H1 (cell line): ENCODE measurements at regions not wholly inside any gene's neighbourhood (a gene's known extent, or its start where the extent isn't known, plus 50 kb on each side); places are given as distances from the start of the nearest gene placed in this dataset.

Experiments used
- KDM5A ChIP-seq: fragments of 200-600 bp; IDR thresholded peaks from 2 replicates; pipeline ENCODE4 v1.7.1; 2012; ENCODE audit warnings: mild to moderate bottlenecking, low read length, inconsistent platforms, mixed read lengths
- MAFK ChIP-seq: IDR thresholded peaks from 2 replicates; pipeline ENCODE4 v1.6.1; 2012; ENCODE audit warnings: low read depth, mild to moderate bottlenecking, improper control_type of control experiment, low read length

DNA sequence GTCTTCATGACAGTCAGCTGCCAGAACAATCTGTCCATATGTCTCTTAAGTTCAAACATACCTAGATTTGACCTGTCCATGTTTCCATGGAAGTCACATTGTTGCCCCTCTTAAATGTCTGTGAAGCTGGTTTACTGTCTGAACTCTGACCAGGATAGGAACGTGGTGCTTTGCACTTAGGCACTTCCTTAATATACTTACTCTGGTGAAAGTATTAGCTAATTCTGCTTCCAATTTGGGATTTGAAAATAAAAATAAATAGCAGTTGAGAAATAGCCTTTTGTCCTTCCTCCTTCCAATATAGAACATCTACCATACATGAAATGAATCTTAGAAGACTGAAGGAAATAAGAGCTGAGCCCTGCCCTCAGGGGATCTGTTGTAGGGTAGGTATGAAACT is 524.5 kb upstream of the CLINT1 start (continued):
- TF ChIP-seq MAFK (no peak), KDM5A (no peak)
